HG02840 (cell line): ENCODE measurements at regions not wholly inside any gene's neighbourhood (a gene's known extent, or its start where the extent isn't known, plus 50 kb on each side); places are given as distances from the start of the nearest gene placed in this dataset.

ENCODE experiments used
- ATAC-seq: cut with Tn5 transposase; IDR thresholded peaks from one replicate; pipeline ENCODE4 v1.9.1; 2021; ENCODE audit warnings: mild to moderate bottlenecking, moderate library complexity, moderate number of reproducible peaks; ENCODE audit not compliant: unreplicated experiment, low FRiP score

- no peak for ATAC-seq
These were observed 142.8 kb upstream of the PRDX4 start for GRCh38 chrX:23524467-23524866.

GRCh38 chrX:23525531-23525930 is 141.8 kb upstream of the PRDX4 start:
- ATAC-seq: no peak

- no peak for ATAC-seq
These were observed 126.8 kb upstream of the PRDX4 start for GRCh38 chrX:23540532-23540931.

- ATAC-seq: no peak
These were observed 119.1 kb upstream of the PRDX4 start for GRCh38 chrX:23548164-23548563.

GRCh38 chrX:23552303-23552702 is 115.0 kb upstream of the PRDX4 start:
- no peak for ATAC-seq

GRCh38 chrX:23554304-23554703 is 113.0 kb upstream of the PRDX4 start:
- no peak for ATAC-seq

GRCh38 chrX:23557070-23557469 is 110.2 kb upstream of the PRDX4 start:
- no peak for ATAC-seq

- no peak for ATAC-seq
These were observed 107.3 kb upstream of the PRDX4 start for GRCh38 chrX:23559975-23560374.

- ATAC-seq: no peak
These were observed 96.5 kb upstream of the PRDX4 start for GRCh38 chrX:23570674-23571343.

- ATAC-seq: no peak
These were observed 92.0 kb upstream of the PRDX4 start for GRCh38 chrX:23575281-23575680.

GRCh38 chrX:23578079-23578478 is 89.2 kb upstream of the PRDX4 start:
- ATAC-seq: no peak

GRCh38 chrX:23589496-23589895 is 77.8 kb upstream of the PRDX4 start:
- ATAC-seq: no peak

GRCh38 chrX:23592741-23593140 is 74.6 kb upstream of the PRDX4 start:
- ATAC-seq: no peak

- ATAC-seq: no peak
These were observed 68.7 kb upstream of the PRDX4 start for GRCh38 chrX:23598575-23598974.

- no peak for ATAC-seq
These were observed 63.8 kb upstream of the PRDX4 start for GRCh38 chrX:23603501-23603900.

- ATAC-seq: no peak
These were observed 56.8 kb upstream of the PRDX4 start for GRCh38 chrX:23610495-23610894.

GRCh38 chrX:23612846-23613245 is 54.4 kb upstream of the PRDX4 start:
- no peak for ATAC-seq

- no peak for ATAC-seq
These were observed 50.9 kb upstream of the PRDX4 start for GRCh38 chrX:23616361-23616760.
